GM19468 (cell line): ENCODE measurements at regions not wholly inside any gene's neighbourhood (a gene's known extent, or its start where the extent isn't known, plus 50 kb on each side); places are given as distances from the start of the nearest gene placed in this dataset.

Experiments
- ATAC-seq: cut with Tn5 transposase; IDR thresholded peaks from one replicate; pipeline ENCODE4 v1.9.1; 2021; ENCODE audit warnings: mild to moderate bottlenecking, moderate library complexity, moderate number of reproducible peaks; ENCODE audit not compliant: unreplicated experiment; ENCODE audit errors: extremely low read depth

DNA sequence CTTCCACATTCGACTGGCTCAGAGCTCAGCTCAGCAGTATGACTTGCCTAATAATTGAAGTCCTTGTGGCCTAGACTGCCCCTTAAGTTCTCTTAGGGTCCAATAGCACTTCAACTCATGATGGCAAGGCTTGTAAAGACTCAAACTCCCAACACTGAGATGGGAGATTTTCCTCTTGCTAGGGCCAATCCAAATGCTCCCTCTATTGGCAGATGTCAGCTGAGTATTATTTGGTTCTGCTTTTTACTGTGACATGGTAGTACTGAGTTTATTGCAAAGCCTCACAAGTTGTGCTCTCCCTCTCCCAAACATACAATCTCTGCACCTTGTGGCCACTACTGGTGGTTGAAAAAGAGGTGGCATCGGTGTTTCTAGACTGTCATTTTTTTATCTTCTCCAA is 164.2 kb downstream of the ALG10 start:
- ATAC-seq = no peak

DNA sequence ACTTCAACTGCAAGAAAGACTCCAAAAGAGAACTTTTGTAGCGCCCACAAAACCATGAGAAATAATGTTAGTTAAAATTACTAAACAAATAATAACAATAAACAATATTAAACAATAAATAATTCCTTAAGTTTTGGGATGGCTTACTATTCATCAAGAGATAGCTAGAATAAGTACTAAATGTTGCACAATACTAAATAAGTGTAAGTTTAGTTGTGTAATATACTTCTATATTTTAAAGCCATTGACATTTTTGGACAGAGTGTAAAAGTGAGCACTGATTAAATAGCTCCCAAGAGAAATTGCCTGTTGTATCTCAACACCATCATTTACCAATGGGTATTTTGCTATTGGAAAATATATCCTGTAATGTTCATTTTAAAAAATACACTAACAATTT is 166.7 kb downstream of the ALG10 start:
- ATAC-seq = no peak

DNA sequence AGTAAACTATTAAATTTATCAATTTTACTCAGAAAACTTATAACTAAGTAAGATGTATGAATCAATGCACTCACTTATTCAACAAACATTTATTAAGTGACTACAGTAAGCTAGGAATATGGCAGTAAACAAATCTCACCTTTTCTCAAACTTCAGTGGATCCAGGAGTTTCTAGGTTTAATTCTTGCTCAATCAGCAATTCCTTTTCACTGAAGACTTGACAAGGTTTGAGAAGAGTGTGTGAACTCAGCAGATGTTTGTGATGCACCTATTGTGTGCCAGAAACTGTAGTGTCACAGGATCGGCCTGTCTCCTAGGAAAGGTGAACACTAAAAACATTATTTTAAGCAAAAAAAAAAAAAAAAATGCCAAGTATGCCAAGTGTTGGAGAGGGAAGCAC is 167.8 kb downstream of the ALG10 start:
- ATAC-seq = no peak

DNA sequence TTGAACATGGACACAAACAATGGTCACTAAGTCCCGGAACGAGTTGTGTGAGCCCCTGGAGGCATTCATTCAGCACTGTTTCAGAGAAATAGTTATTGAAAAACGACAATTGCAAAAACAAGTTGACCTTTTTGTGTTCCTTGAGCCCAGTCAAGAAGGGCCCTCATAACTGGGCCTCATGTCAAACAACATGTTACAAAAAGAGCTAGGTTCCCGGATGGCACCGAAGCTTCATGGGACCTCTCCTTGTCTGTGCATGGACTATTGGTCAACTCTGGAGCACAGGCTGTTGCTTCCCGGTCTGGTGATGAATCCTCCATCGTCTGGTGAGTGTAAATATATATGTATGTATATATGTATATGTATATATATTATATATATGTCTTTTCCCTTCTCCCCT is 176.6 kb downstream of the ALG10 start:
- ATAC-seq = no peak

DNA sequence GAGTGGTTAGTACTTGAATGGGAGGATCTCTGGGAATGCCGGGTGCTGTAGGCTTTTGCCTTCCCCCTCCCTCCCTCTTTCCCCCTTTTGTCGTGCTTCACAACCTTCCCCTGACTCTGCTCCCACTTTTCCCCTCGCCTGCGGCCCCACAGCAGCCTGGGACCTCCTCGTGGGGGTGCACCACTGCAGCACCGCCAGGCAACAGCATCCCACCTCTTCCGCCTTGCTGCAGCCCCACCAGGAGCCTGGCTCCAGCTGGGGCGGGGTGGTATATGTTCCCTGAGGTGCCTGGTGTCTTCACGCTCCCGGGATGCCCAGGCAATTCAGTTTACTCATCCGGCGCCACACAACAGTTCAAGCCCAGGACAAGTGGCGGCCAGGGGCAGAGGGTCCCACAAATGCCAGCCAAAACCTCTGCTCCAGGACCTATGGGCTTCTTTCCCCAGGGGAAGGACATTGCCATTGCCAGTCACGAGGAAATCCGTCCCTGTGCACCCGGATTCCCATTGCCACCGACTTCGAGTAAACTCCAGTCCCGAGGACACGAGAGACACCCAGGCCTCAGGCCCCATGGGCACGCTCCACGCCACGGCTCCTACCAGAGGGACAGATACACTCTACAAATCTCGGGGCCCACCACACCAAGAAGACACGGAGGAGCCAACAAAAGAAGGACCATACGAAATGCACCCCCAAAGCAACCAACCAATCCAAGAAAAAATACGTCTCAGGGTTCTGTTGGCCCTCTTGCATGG is 181.7 kb downstream of the ALG10 start:
- no peak for ATAC-seq

DNA sequence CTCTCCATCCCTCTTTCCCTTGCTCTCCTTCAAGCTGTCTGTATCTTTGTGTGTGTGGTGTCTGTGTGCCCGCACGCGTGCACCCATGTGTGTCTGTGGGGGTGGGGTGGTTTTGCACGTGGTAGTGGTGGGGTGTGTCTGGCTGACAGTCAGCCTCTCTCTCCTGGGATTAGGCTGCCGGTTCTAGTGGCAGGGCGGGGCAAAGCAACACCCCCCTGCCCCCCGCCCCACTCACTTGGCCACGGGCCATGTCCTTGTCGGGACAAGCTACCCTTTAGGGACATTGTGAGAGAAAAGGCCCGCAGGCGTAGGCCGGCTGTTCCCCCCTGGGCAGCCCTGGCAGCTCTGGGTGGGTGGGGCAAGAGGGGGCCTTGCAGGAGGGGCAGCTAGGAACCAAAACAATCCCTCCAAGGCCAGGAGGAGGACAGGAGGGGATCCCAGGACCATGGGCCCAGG is 182.6 kb downstream of the ALG10 start:
- ATAC-seq = no peak

DNA sequence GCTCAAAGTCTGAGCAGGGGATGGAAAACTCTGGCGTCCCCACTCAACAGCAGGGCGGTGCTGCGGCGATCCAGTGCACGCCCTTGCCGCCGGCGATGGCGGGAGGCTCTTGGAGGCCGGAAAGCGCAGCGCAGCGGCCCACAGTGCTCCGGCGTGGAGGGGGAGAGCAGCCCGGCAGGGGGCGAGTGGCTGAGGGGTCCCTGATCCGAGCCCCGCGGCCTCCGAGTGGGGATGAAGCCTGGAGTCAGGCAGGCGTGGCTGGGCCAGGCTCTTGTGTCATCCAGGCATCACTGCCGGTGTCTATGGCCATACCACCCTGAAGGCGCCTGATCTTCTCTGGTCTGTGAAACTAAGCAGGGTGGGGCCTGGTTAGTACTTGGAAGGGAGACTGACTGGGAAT is 183.1 kb downstream of the ALG10 start:
- no peak for ATAC-seq

DNA sequence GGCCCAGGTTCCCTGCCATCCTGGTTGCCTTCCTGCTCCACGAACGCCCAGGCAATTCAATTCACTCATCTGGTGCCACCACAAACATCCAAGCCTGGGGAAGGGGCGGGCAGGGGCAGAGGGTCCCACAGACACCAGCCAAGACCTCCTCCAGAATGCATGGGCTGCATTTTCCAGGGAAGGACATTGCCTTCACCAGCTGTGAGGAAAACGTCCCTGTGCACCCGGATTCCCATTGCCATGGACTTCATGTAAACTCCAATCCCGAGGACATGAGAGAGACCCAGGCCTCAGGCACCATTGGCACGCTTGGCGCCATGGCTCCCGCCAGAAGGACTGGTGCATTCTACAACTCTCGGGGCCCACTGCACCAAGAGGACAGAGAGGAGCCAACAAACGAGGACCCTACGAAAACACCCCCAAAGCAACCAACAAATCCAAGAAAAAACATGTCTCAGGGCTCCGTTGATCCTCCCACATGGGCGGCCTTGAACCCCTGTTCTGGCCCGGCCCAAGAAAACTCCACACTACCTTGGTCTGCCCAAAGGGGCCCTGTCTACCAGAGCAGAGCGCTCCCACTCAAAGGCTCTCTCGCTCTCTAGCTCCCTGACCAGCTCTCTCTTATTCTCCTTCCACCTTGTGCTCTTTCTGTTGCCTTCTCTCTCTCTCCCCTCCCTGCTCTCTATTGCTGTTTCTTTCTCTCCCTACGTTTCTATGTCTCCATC is 183.9 kb downstream of the ALG10 start:
- ATAC-seq = no peak

DNA sequence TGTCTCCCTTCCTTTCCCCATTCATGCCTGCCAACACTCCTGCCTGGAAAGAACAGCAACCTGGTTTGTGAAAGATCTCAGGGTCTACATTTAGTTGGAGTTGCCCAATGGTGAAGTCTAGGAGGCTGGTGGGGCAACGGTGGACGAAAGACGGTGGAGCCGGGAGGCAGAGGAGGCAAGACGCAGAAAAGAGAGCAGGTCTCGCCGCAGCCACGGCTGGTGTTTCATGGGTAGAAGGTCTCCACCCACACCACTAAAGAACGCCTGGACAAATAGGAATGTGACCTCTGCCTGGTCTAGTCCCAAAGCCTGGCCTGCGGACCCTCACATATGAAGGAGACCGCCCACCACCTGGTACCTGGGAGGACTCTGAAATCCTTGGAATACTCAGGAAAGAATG is 185.6 kb downstream of the ALG10 start:
- ATAC-seq = no peak

DNA sequence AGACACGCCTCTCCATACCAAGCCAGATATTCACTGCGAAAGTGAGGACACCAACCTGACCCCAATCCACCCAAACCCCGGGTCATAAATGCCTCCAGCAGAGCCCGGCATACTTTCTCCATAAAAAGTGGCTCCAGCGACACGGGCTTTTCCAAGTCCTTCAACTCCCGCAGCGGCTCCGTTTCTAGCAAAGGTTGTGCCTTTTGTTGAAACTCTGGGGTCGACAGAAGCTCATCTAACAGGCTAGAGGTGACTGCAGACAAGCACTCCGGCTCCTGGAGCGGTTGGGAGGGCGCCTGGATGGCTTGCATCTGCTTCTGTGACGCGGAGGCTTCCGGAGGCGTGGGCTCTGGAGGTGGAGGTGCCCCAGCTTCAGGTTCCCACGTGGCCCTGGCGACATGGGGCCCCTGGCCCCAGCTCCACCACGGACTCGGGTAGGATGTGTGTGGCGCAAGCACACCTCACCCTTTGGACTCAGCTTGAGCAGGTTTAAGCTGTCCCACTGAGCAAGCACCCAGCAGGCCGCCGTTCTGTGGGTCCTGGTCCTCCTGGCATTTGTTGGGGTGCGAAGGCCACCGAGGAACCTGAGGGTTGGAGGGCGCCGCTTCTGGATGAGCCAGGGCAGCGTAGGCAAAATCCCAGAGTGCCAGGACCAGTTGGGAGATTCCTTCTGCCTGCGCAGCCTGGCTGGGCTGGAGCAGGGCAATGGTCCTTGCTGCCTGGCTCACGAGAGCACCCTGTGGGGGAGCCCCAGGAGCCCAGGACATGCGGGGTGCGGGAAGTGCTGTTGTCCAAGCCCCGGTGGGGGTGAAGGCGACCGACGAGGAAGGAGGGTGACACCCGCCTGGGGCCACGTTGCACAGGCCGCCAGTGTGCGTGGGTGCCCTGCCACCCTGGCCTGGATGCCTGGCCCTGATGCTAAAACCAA is 186.3 kb downstream of the ALG10 start:
- ATAC-seq = no peak

DNA sequence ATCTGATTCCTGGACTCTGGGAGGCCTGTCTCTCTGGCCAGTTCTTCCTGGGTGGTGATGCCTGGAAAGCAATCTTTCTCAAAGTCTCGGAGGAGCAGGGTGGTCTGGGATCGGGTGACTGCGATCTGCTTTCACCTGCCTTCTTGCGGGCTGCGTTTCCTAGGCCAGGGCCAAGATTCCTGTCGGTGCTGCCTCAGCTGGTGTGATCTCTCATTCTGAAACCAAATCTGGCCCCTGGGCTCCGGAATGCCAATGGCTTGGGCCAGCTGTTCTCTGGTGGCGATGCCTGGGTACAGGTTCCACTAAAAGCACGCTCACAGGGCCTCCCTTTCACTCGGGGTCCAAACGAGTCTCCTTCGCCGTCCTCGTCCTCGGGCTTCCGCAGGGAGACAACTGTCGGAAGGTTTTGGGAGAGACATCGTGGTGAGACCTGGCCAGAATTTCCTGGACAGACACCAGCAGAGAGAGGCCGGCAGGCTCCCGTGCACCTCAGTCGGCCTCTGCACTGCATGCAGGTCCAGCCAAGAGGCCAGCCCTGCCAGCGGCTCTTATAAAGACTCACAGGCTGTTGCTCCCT is 187.1 kb downstream of the ALG10 start:
- no peak for ATAC-seq

DNA sequence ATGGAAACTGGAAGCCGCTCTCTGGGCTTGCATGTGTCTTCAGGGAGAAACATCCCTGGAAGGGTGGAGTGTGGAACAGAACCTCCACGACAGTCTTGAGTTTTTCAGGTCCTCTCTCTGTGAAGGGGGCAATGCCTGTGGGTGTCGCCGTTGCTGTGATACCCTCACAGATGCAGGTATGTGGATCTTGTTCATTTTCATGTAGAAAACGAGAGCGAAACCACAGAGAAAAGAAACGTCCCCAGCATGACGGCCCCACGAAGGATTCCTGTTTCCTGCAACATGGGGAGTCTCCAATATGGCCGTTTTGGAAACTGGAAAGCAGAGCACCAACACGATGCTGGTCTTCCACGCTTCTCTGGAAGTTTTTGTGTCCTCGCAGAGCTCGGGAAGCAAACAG is 187.9 kb downstream of the ALG10 start:
- no peak for ATAC-seq

DNA sequence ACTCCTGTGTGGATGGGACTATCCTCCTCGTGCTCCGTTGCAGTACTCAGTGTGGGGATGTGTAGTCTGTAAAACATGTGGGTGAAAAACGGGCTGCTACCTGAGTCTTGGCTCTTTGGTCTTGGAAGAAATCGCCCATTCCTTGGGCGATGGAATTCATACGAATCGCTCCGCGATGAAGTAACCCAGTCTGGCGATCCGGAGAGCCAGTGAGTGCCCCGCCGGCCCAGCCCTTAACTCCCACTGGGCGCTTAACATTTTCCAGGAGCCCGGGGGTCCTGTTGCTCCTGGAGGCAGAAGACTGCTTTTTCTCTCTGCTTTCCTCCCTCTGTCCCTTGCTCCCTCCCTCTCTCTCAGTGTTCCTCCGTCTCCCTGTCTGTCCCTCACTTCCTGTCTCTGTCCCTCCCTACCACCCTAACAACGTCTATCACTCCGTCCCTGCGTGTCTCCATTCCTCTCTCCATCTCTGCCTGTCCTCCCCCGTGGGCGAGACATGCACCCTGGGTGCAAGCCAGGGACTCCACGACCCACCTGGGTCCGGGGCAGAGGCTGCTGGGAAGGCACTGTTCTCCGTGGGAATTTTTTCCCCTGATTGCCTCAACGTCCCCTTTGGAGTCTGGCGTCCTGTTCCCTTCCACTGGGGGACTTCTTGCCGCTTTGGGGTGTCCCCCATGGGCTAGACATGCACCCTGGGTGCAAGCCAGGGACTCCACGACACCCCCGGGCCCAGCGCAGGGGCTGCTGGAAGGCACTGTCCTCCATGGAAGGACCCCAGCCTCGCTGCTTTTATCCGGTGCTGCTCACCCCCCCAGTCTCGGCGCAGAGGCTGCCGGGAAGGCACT is 188.6 kb downstream of the ALG10 start:
- ATAC-seq = no peak

DNA sequence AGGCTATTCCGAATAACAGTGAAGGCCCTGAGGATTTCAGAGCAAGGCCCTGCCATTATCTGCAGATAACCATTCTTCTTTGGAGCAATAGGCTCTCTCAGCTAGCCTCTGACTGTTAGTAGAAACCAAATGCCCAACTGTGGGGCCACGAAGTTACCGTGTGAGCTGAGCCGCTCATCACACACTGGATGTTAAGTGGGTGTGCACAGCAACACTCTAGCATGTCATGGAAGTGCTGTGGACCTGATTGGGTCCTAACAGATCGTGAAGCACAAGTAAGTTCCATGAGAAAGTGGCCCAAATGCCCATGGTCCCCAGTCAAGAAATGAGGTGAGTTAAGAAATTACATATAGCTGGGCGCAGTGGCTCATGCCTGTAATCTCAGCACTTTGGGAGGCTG is 190.4 kb downstream of the ALG10 start:
- no peak for ATAC-seq

DNA sequence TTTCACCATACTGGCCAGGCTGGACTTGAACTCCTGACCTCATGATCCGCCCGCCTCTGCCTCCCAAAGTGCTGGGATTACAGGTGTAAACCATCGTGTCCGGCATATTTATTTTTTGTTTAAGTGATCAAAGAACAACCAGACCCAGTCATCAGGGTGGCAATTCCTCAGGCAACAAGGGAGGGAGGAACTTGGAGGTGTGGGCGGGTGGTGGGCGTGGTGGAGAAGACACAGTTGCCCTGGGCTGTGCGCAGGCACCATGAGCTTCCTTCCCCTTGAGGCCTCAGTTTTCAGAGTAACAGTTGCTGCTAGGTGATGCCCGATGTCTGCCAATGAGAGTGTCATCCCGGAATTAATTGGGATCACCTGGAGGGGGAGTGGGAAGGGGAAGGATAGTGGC is 191.7 kb downstream of the ALG10 start:
- ATAC-seq = no peak

DNA sequence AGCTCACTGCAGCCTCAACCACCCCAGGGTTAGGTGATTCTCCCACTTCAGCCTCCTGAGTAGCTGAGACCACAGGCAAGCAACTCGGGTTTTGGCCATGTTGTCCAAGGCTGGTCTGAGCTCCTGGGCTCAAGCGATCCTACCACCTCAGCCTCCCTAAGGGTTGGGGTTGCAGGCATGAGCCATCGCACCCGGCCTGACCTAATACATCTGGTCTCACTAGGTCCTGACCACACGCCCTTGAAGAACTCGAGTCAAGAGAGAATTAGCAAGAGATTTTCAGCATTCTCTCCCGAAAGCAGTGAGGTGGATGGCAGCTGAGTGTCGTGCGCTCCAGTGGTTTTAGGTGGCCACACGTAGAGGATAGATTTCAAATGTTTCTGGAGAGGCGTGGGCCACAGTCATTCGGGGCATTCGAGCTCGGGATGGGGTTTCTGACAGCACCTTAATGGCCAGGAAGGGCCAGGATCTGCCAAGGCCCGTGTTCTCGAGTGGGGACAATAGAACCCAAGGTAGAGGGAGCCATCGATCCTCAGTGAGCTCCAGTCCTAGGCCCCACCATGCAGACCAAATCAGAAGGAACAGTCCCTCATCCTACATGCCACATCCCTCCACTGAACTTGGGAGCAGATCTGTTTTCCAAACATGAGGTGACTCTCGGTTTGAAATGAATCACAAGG is 193.1 kb downstream of the ALG10 start:
- no peak for ATAC-seq

DNA sequence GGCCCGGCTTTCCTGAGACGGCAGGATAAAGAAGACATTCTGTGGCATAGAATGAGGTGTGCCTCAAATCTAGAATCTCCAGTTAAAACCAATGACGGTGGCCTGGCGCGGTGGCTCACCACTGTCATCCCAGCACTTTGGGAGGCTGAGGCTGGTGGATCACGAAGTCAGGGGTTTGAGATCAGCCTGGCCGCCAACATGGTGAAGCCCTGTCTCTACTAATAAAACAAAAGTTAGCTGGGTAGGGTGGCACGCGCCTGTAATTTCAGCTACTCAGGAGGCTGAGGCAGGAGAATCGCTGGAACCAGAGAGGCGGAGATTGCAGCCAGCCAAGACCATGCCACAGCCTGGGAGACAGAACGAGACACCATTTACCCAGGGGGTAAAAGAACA is 193.6 kb downstream of the ALG10 start:
- no peak for ATAC-seq

DNA sequence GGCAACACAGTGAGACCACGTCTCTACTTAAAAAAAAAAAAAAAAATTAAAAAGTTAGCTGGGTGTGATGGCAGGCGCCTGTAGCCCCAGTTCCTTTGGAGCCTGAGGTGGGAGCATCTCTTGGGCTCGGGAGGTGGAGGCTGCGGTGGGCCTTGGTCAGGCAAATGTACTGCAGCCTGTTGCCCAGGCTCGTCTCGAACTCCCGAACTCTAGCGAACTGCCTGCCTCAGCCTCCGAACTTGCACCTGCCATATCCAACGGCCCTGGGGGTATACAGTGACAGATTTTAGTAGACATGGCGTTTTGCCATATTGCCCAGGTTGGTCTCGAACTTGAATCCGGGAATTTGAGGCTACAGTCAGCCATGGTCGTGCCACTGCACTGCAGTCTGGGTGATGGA is 195.4 kb downstream of the ALG10 start:
- no peak for ATAC-seq
